ENCODE measurements at regions not wholly inside any gene's neighbourhood (a gene's known extent, or its start where the extent isn't known, plus 50 kb on each side); places are given as distances from the start of the nearest gene placed in this dataset.

DNA sequence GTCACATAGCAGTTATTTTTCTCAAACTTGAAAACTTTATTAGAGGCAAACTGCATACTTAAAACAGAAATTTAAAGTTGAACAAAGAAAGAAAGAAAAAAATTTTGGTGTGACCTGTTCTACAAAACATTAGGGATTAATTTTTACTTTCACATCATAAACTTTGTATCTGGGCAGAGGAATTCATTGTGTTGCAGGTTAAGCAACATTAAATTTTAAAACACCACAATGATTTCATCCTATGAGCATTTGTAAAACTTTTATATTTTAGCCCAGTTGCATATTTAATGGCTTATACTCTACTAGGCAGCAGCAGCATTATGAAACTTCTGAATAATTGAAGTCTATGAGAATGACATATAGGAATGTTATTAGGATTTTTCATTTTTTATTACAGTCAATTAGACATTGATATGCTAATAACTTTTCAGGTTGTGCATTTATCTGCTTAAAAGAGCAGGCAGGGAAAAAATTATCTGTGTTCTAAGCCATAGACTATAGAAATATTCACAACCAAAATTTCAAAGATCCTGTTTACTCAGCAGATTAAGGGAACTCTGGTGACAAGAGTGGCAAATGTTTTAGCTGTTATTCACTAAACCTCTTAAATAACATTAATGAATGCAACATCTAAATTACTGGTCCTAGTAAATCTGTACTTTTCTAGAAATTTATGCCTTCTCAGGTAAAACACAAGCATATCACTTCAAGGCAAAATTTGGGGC, 1088.5 kb upstream of the CDH6 start:
- H3K4me3 ChIP-seq (ENCODE audit: low read depth, low read length): no peak overlapping the region
- TF ChIP-seq, protein P1, sequence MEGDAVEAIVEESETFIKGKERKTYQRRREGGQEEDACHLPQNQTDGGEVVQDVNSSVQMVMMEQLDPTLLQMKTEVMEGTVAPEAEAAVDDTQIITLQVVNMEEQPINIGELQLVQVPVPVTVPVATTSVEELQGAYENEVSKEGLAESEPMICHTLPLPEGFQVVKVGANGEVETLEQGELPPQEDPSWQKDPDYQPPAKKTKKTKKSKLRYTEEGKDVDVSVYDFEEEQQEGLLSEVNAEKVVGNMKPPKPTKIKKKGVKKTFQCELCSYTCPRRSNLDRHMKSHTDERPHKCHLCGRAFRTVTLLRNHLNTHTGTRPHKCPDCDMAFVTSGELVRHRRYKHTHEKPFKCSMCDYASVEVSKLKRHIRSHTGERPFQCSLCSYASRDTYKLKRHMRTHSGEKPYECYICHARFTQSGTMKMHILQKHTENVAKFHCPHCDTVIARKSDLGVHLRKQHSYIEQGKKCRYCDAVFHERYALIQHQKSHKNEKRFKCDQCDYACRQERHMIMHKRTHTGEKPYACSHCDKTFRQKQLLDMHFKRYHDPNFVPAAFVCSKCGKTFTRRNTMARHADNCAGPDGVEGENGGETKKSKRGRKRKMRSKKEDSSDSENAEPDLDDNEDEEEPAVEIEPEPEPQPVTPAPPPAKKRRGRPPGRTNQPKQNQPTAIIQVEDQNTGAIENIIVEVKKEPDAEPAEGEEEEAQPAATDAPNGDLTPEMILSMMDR (IDR thresholded peaks at IDR 0.05; ENCODE audit: insufficient read depth, low read length, severe bottlenecking): no peak
- no peaks in the 10 kb centered on the region for H3K36me3 ChIP-seq (ENCODE audit: control insufficient read depth, insufficient read depth, low read length)
- no peaks in the 10 kb centered on the region for H3K27me3 ChIP-seq (ENCODE audit: control insufficient read depth, insufficient read depth, low read length)
- DNase-seq (ENCODE audit: low read depth) (no peak), FAIRE-seq (no peak)

- TF ChIP-seq, protein P1 (IDR thresholded peaks at IDR 0.05; ENCODE audit: insufficient read depth, low read length, severe bottlenecking): no peak
- H3K36me3 ChIP-seq (ENCODE audit: control insufficient read depth, insufficient read depth, low read length): no peaks in the 10 kb centered on the region
- DNase-seq (ENCODE audit: low read depth) (no peak), FAIRE-seq (no peak)
- H3K27me3 ChIP-seq (ENCODE audit: control insufficient read depth, insufficient read depth, low read length): no peaks in the 10 kb centered on the region
- H3K4me3 ChIP-seq (ENCODE audit: low read depth, low read length): no peak overlapping the region
These were observed 1089.9 kb upstream of the CDH6 start for GRCh38 chr5:30103452-30104202.

DNA sequence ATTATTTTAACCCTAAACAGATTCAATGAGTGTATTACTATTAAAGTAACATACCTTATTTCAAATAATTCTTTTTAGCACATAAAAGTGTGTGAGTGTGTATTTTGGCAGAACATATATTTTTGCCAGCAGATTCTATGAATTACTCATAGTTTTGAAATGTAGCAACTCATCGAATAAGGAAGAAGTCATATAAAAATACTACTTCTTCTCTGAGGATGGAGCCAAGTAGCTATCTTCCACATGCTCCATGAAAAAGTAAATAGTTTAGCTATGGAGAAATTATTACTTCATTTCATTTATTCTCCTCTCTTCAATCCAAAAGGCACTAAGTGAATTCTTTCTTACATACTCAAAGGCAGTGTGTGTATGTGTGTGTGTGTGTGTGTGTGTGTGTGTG, 1090.4 kb upstream of the CDH6 start:
- DNase-seq (ENCODE audit: low read depth): no peak
- Histone ChIP-seq H3K36me3 (ENCODE audit: control insufficient read depth, insufficient read depth, low read length) (no peaks in the 10 kb centered on the region), H3K4me3 (ENCODE audit: low read depth, low read length) (no peak overlapping the region), H3K27me3 (ENCODE audit: control insufficient read depth, insufficient read depth, low read length) (no peaks in the 10 kb centered on the region)
- no peak for FAIRE-seq
- TF ChIP-seq, protein P1 (IDR thresholded peaks at IDR 0.05; ENCODE audit: insufficient read depth, low read length, severe bottlenecking): no peak

- Histone ChIP-seq H3K4me3 (ENCODE audit: low read depth, low read length) (no peak overlapping the region), H3K36me3 (ENCODE audit: control insufficient read depth, insufficient read depth, low read length) (no peaks in the 10 kb centered on the region), H3K27me3 (ENCODE audit: control insufficient read depth, insufficient read depth, low read length) (no peaks in the 10 kb centered on the region)
- DNase-seq (ENCODE audit: low read depth) (no peak), FAIRE-seq (no peak)
- TF ChIP-seq, protein P1 (IDR thresholded peaks at IDR 0.05; ENCODE audit: insufficient read depth, low read length, severe bottlenecking): no peak
These were observed 1091.3 kb upstream of the CDH6 start for GRCh38 chr5:30102185-30102584.

DNA sequence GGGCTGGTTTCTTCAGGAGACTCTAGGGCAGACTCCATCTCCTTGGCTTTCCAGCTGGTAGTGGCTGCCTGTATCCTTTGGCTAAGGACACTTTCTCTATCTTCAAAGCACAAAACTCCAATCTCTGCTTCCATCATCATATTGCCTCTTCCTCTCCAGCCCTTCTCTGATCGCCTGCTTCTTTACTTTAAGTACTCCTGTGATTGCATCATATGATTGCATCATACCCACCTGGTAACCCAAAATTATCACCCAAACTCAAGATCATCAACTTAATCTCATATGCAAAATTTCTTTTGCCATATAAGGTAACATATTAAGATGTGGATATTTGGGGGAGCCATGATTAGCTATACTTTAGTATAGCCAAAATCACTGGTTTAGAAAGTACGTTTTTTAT, 1092.6 kb upstream of the CDH6 start:
- no peaks in the 10 kb centered on the region for H3K36me3 ChIP-seq (ENCODE audit: control insufficient read depth, insufficient read depth, low read length)
- FAIRE-seq: no peak
- TF ChIP-seq, protein P1 (IDR thresholded peaks at IDR 0.05; ENCODE audit: insufficient read depth, low read length, severe bottlenecking): no peak

More for the DNA sequence above, 1092.6 kb upstream of the CDH6 start:
- no peak for DNase-seq (ENCODE audit: low read depth)
- Histone ChIP-seq H3K27me3 (ENCODE audit: control insufficient read depth, insufficient read depth, low read length) (no peaks in the 10 kb centered on the region), H3K4me3 (ENCODE audit: low read depth, low read length) (no peak overlapping the region)
